ENCODE measurements at regions not wholly inside any gene's neighbourhood (a gene's known extent, or its start where the extent isn't known, plus 50 kb on each side); places are given as distances from the start of the nearest gene placed in this dataset.

- no peak for DNase-seq (ENCODE audit: low spot score)
- H3K36me3 ChIP-seq (ENCODE audit: control insufficient read depth in 4 of 4, insufficient read depth in 3 of 4, low read depth in 1 of 4, low read length in 3 of 4) = no peaks in the 10 kb centered on the region
- no peaks in the 10 kb centered on the region for H3K9me3 ChIP-seq (ENCODE audit: control insufficient read depth in 4 of 4, low read length in 3 of 4)
- H3K27me3 ChIP-seq (ENCODE audit: control insufficient read depth in 4 of 4, insufficient read depth in 4 of 4, low read length in 3 of 4) = no peaks in the 10 kb centered on the region
- TF ChIP-seq NR2F2 (IDR thresholded peaks at IDR 0.05) (no peak), HNF4A (conservative IDR thresholded peaks at IDR 0.05) (no peak), FOXA1 (IDR thresholded peaks at IDR 0.05) (no peak), GABPA (IDR thresholded peaks at IDR 0.05 in 1 of 2, conservative IDR thresholded peaks at IDR 0.05 in 1 of 2) (no peak)
- no peak overlapping the region for H3K27ac ChIP-seq (ENCODE audit: low read depth in 1 of 2, low read length in 2 of 2)
- H3K4me3 ChIP-seq (ENCODE audit: low read depth in 1 of 3, low read length in 3 of 3) = no peak overlapping the region
- no peaks in the 10 kb centered on the region for H3K4me1 ChIP-seq (ENCODE audit: control insufficient read depth in 4 of 4, insufficient read depth in 4 of 4, low read length in 3 of 4)
- 88% methylated on average over 2 of the region's 2 CpGs for WGBS
- no peak overlapping the region for H3K9ac ChIP-seq (ENCODE audit: low read depth in 1 of 2, low read length in 2 of 2)
Measured at GRCh38 chr21:24869862-24870261, 737.4 kb downstream of the MRPL39 start.

GRCh38 chr21:24868117-24868516 is 739.2 kb downstream of the MRPL39 start:
- Histone ChIP-seq H3K27me3 (ENCODE audit: control insufficient read depth in 4 of 4, insufficient read depth in 4 of 4, low read length in 3 of 4) (no peaks in the 10 kb centered on the region), H3K4me1 (ENCODE audit: control insufficient read depth in 4 of 4, insufficient read depth in 4 of 4, low read length in 3 of 4) (no peaks in the 10 kb centered on the region), H3K9ac (ENCODE audit: low read depth in 1 of 2, low read length in 2 of 2) (no peak overlapping the region), H3K9me3 (ENCODE audit: control insufficient read depth in 4 of 4, low read length in 3 of 4) (no peaks in the 10 kb centered on the region), H3K27ac (ENCODE audit: low read depth in 1 of 2, low read length in 2 of 2) (no peak overlapping the region), H3K36me3 (ENCODE audit: control insufficient read depth in 4 of 4, insufficient read depth in 3 of 4, low read depth in 1 of 4, low read length in 3 of 4) (no peaks in the 10 kb centered on the region), H3K4me3 (ENCODE audit: low read depth in 1 of 3, low read length in 3 of 3) (no peak overlapping the region)
- 78% methylated on average over 1 of the region's 1 CpG for WGBS
- TF ChIP-seq CTCF (IDR thresholded peaks at IDR 0.05; ENCODE audit: low read depth, low read length, missing input control) (no peak), FOXA1 (IDR thresholded peaks at IDR 0.05) (no peak), NR2F2 (IDR thresholded peaks at IDR 0.05) (no peak), GABPA (IDR thresholded peaks at IDR 0.05 in 1 of 2, conservative IDR thresholded peaks at IDR 0.05 in 1 of 2) (no peak), RAD21 (IDR thresholded peaks at IDR 0.05) (no peak), EGR1 (IDR thresholded peaks at IDR 0.05; ENCODE audit: low read depth in 2 of 2) (no peak), JUND (IDR thresholded peaks at IDR 0.05) (no peak), SP1 (IDR thresholded peaks at IDR 0.05) (no peak), ATF3 (IDR thresholded peaks at IDR 0.05) (no peak), HNF4A (conservative IDR thresholded peaks at IDR 0.05) (no peak), MAX (IDR thresholded peaks at IDR 0.05) (no peak), YY1 (IDR thresholded peaks at IDR 0.05) (no peak), RXRA (IDR thresholded peaks at IDR 0.05) (no peak)
- TF ChIP-seq, protein P1, sequence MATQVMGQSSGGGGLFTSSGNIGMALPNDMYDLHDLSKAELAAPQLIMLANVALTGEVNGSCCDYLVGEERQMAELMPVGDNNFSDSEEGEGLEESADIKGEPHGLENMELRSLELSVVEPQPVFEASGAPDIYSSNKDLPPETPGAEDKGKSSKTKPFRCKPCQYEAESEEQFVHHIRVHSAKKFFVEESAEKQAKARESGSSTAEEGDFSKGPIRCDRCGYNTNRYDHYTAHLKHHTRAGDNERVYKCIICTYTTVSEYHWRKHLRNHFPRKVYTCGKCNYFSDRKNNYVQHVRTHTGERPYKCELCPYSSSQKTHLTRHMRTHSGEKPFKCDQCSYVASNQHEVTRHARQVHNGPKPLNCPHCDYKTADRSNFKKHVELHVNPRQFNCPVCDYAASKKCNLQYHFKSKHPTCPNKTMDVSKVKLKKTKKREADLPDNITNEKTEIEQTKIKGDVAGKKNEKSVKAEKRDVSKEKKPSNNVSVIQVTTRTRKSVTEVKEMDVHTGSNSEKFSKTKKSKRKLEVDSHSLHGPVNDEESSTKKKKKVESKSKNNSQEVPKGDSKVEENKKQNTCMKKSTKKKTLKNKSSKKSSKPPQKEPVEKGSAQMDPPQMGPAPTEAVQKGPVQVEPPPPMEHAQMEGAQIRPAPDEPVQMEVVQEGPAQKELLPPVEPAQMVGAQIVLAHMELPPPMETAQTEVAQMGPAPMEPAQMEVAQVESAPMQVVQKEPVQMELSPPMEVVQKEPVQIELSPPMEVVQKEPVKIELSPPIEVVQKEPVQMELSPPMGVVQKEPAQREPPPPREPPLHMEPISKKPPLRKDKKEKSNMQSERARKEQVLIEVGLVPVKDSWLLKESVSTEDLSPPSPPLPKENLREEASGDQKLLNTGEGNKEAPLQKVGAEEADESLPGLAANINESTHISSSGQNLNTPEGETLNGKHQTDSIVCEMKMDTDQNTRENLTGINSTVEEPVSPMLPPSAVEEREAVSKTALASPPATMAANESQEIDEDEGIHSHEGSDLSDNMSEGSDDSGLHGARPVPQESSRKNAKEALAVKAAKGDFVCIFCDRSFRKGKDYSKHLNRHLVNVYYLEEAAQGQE (IDR thresholded peaks at IDR 0.05) = no peak
- TF ChIP-seq, protein P2, sequence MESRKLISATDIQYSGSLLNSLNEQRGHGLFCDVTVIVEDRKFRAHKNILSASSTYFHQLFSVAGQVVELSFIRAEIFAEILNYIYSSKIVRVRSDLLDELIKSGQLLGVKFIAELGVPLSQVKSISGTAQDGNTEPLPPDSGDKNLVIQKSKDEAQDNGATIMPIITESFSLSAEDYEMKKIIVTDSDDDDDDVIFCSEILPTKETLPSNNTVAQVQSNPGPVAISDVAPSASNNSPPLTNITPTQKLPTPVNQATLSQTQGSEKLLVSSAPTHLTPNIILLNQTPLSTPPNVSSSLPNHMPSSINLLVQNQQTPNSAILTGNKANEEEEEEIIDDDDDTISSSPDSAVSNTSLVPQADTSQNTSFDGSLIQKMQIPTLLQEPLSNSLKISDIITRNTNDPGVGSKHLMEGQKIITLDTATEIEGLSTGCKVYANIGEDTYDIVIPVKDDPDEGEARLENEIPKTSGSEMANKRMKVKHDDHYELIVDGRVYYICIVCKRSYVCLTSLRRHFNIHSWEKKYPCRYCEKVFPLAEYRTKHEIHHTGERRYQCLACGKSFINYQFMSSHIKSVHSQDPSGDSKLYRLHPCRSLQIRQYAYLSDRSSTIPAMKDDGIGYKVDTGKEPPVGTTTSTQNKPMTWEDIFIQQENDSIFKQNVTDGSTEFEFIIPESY (IDR thresholded peaks at IDR 0.05) = no peak
- no peak for DNase-seq (ENCODE audit: low spot score)
